ENCODE measurements at regions not wholly inside any gene's neighbourhood (a gene's known extent, or its start where the extent isn't known, plus 50 kb on each side); places are given as distances from the start of the nearest gene placed in this dataset.

- no peak for TF ChIP-seq ZNF232 (CRISPR knock-in tag; IDR thresholded peaks at IDR 0.05)
- TF ChIP-seq ZNF121 (CRISPR knock-in tag; IDR thresholded peaks at IDR 0.05) = no peak
- TF ChIP-seq SP1 (CRISPR knock-in tag; conservative IDR thresholded peaks at IDR 0.05) = no peak
Measured at GRCh38 chr1:93814059-93814794, 64.8 kb downstream of the DNTTIP2 start.

All from WTC11 (cell line).